HepG2 (cell line): ENCODE measurements at regions not wholly inside any gene's neighbourhood (a gene's known extent, or its start where the extent isn't known, plus 50 kb on each side); places are given as distances from the start of the nearest gene placed in this dataset.

ENCODE experiments used
- GFI1 ChIP-seq: sonication (generic); formaldehyde crosslinking; IDR thresholded peaks from 2 replicates; pipeline ENCODE4 v1.5.0; 2020; ENCODE audit warnings: missing genetic modification reagents, mild to moderate bottlenecking, borderline replicate concordance
- GLI4 ChIP-seq: sonication (generic); formaldehyde crosslinking; IDR thresholded peaks from 2 replicates; pipeline ENCODE4 v1.5.1; 2020; ENCODE audit warnings: missing genetic modification reagents, mild to moderate bottlenecking, moderate library complexity, borderline replicate concordance
- IRF2 ChIP-seq: IDR thresholded peaks from 2 replicates; pipeline ENCODE4 v1.6.1; 2018; ENCODE audit warnings: missing genetic modification reagents, missing compliant biosample characterization
- KLF9 ChIP-seq: IDR thresholded peaks from 2 replicates; pipeline ENCODE4 v1.6.1; 2016; ENCODE audit warnings: low read depth
- MAFG ChIP-seq: sonication (generic); formaldehyde crosslinking; IDR thresholded peaks from 2 replicates; pipeline ENCODE4 v1.5.1; 2020; ENCODE audit warnings: mild to moderate bottlenecking, missing genetic modification reagents
- MNT ChIP-seq: fragments of 450-650 bp; IDR thresholded peaks from 2 replicates; pipeline ENCODE4 v1.6.1; 2016
- NFE2L2 ChIP-seq: fragments of 150-350 bp; IDR thresholded peaks from 2 replicates; pipeline ENCODE4 v1.6.1; 2014; ENCODE audit warnings: low read length
- POGZ ChIP-seq: sonication (generic); formaldehyde crosslinking; IDR thresholded peaks from 2 replicates; pipeline ENCODE4 v1.4.0; 2020; ENCODE audit warnings: mild to moderate bottlenecking, missing genetic modification reagents
- SAP130 ChIP-seq: IDR thresholded peaks from 2 replicates; pipeline ENCODE4 v1.6.1; 2016; ENCODE audit warnings: low read depth
- ZMYM3 ChIP-seq: sonication (generic); formaldehyde crosslinking; IDR thresholded peaks from 2 replicates; pipeline ENCODE4 v1.5.1; 2020; ENCODE audit warnings: mild to moderate bottlenecking, missing genetic modification reagents
- ZNF20 ChIP-seq: sonication (generic); formaldehyde crosslinking; IDR thresholded peaks from 2 replicates; pipeline ENCODE4 v1.4.0; 2020; ENCODE audit warnings: mild to moderate bottlenecking, moderate library complexity, missing genetic modification reagents
- ZNF350 ChIP-seq: sonication (generic); formaldehyde crosslinking; IDR thresholded peaks from 2 replicates; pipeline ENCODE4 v1.4.0; 2020; ENCODE audit warnings: mild to moderate bottlenecking, low read depth, missing genetic modification reagents, borderline replicate concordance
- ZNF577 ChIP-seq: sonication (generic); formaldehyde crosslinking; IDR thresholded peaks from 2 replicates; pipeline ENCODE4 v1.4.0; 2020; ENCODE audit warnings: mild to moderate bottlenecking, low read depth, missing genetic modification reagents, borderline replicate concordance
- TF ChIP-seq, protein P1 (sequence below): sonication (generic); formaldehyde crosslinking; IDR thresholded peaks from 2 replicates; pipeline ENCODE4 v1.4.0; 2020; ENCODE audit warnings: missing genetic modification reagents
- TF ChIP-seq, protein P2 (sequence below): sonication (generic); formaldehyde crosslinking; IDR thresholded peaks from 2 replicates; pipeline ENCODE4 v1.4.0; 2020; ENCODE audit warnings: low read depth, missing genetic modification reagents
- TF ChIP-seq, protein P3 (sequence below): sonication (generic); formaldehyde crosslinking; IDR thresholded peaks from 2 replicates; pipeline ENCODE4 v1.5.0; 2020; ENCODE audit warnings: mild to moderate bottlenecking, missing genetic modification reagents, borderline replicate concordance

- TF ChIP-seq KLF9, result no peak
- 0 out of 2 replicates have a peak, but pooled peaks have one; percentile 66 for TF ChIP-seq GLI4
- peak; percentile 51; the same call in 1 of the 2 replicates for TF ChIP-seq ZNF350 (CRISPR knock-in tag)
- TF ChIP-seq, protein P1, sequence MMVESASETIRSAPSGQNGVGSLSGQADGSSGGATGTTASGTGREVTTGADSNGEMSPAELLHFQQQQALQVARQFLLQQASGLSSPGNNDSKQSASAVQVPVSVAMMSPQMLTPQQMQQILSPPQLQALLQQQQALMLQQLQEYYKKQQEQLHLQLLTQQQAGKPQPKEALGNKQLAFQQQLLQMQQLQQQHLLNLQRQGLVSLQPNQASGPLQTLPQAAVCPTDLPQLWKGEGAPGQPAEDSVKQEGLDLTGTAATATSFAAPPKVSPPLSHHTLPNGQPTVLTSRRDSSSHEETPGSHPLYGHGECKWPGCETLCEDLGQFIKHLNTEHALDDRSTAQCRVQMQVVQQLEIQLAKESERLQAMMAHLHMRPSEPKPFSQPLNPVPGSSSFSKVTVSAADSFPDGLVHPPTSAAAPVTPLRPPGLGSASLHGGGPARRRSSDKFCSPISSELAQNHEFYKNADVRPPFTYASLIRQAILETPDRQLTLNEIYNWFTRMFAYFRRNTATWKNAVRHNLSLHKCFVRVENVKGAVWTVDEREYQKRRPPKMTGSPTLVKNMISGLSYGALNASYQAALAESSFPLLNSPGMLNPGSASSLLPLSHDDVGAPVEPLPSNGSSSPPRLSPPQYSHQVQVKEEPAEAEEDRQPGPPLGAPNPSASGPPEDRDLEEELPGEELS, result peak; percentile 45
- no peak for TF ChIP-seq NFE2L2
- peak; percentile 91 for TF ChIP-seq POGZ (CRISPR knock-in tag)
- no peak; the same call in 1 of the 2 replicates for TF ChIP-seq ZNF20 (CRISPR knock-in tag)
- TF ChIP-seq IRF2, result peak; percentile 13; the same call in 1 of the 2 replicates
- TF ChIP-seq, protein P2, sequence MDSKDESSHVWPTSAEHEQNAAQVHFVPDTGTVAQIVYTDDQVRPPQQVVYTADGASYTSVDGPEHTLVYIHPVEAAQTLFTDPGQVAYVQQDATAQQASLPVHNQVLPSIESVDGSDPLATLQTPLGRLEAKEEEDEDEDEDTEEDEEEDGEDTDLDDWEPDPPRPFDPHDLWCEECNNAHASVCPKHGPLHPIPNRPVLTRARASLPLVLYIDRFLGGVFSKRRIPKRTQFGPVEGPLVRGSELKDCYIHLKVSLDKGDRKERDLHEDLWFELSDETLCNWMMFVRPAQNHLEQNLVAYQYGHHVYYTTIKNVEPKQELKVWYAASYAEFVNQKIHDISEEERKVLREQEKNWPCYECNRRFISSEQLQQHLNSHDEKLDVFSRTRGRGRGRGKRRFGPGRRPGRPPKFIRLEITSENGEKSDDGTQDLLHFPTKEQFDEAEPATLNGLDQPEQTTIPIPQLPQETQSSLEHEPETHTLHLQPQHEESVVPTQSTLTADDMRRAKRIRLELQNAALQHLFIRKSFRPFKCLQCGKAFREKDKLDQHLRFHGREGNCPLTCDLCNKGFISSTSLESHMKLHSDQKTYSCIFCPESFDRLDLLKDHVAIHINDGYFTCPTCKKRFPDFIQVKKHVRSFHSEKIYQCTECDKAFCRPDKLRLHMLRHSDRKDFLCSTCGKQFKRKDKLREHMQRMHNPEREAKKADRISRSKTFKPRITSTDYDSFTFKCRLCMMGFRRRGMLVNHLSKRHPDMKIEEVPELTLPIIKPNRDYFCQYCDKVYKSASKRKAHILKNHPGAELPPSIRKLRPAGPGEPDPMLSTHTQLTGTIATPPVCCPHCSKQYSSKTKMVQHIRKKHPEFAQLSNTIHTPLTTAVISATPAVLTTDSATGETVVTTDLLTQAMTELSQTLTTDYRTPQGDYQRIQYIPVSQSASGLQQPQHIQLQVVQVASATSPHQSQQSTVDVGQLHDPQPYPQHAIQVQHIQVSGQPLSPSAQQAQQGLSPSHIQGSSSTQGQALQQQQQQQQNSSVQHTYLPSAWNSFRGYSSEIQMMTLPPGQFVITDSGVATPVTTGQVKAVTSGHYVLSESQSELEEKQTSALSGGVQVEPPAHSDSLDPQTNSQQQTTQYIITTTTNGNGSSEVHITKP (CRISPR knock-in tag), result peak; percentile 98
- TF ChIP-seq SAP130, result peak; percentile 39; the same call in 1 of the 2 replicates
- peak; percentile 77; the same call in 1 of the 2 replicates for TF ChIP-seq ZMYM3
- TF ChIP-seq, protein P3, sequence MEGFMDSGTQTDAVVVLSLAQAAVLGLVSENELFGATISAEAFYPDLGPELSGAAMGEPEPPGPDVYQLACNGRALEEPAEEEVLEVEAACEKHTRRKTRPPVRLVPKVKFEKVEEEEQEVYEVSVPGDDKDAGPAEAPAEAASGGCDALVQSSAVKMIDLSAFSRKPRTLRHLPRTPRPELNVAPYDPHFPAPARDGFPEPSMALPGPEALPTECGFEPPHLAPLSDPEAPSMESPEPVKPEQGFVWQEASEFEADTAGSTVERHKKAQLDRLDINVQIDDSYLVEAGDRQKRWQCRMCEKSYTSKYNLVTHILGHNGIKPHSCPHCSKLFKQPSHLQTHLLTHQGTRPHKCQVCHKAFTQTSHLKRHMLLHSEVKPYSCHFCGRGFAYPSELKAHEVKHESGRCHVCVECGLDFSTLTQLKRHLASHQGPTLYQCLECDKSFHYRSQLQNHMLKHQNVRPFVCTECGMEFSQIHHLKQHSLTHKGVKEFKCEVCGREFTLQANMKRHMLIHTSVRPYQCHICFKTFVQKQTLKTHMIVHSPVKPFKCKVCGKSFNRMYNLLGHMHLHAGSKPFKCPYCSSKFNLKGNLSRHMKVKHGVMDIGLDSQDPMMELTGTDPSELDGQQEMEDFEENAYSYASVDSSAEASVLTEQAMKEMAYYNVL, result peak; percentile 78; the same call in 1 of the 2 replicates
- no peak for TF ChIP-seq MNT
- TF ChIP-seq GFI1 (CRISPR knock-in tag), result peak; percentile 83; the same call in 1 of the 2 replicates
- TF ChIP-seq ZNF577 (CRISPR knock-in tag), result no peak
- no peak for TF ChIP-seq MAFG
These were observed 121.6 kb upstream of the ZNF92 start (continued) for GRCh38 chr7:65251851-65252620.
